ENCODE measurements at regions not wholly inside any gene's neighbourhood (a gene's known extent, or its start where the extent isn't known, plus 50 kb on each side); places are given as distances from the start of the nearest gene placed in this dataset.

DNA sequence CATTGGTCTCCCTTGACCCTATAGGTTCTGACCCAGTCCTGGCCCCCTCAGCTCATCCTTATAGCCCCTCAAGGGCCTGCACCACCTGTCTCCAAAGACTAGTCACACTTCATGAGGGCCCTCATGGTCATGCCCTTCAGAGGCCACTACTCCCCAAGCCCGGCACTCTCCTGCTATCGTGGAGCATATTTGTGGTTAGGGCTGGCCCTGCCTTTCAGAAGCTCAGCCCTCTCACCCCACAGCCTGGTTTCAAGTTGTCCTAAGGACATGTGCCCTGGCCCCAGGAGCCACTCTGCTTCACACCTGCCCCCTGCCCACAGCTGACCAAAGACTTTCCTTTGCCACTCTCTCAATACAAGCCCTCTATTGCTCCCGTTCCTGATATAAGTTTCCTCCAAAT, 60.3 kb upstream of the LBX1 start:
- peaks cover 71% of the 10 kb centered on the region for H3K27me3 Mint-ChIP-seq
- CTCF ChIA-PET, result interaction anchor here (0.6 to 8.0 kb wide), 12 partner anchors 9 to 280 kb away, joined by 3 to 69 read pairs (median 4); no protein-coding TSS in a partner anchor
- intact Hi-C loops (cut with DNase I, micrococcal nuclease), result no loop called here

DNA sequence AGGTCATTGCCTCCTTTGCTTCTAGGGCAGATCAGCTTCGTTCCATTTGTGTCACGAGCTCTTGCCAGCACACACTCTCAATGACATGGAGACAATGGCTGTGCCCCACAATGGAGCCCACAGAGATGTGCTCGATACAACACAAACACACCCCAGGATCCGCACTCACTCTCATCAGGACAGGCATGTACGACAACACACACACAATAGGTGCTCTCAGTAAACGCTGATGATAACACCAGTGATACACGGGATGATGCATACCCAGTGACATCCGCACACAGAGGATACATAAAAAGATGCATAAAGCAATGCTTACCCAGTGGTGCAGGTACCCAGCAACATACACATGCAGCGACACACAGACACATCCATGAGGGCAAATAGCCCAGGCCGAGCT, 61.2 kb upstream of the LBX1 start:
- H3K4me3 Mint-ChIP-seq, result no peak overlapping the region
- H3K27ac Mint-ChIP-seq, result no peak overlapping the region
- peaks cover 3% of the 10 kb centered on the region for H3K4me1 Mint-ChIP-seq
- no peak for DNase-seq
- no peaks in the 10 kb centered on the region for H3K36me3 Mint-ChIP-seq (ENCODE audit: low read depth)
- CTCF ChIA-PET, result interaction anchor here (0.6 to 8.0 kb wide), 13 partner anchors 8 to 199 kb away, joined by 3 to 69 read pairs (median 4); no protein-coding TSS in a partner anchor
- peaks cover 68% of the 10 kb centered on the region for H3K27me3 Mint-ChIP-seq
- ATAC-seq, result no peak
- intact Hi-C loops (cut with DNase I, micrococcal nuclease), result loop anchor here in 1 of 2 experiments (5.0 kb wide), 1 partner anchor 128 kb away; no protein-coding TSS in a partner anchor
- no peaks in the 10 kb centered on the region for H3K9me3 Mint-ChIP-seq (ENCODE audit: low read depth)
- POLR2A ChIA-PET, result no interaction called here

More for the DNA sequence above, 60.3 kb upstream of the LBX1 start:
- H3K36me3 Mint-ChIP-seq (ENCODE audit: low read depth), result no peaks in the 10 kb centered on the region
- POLR2A ChIA-PET, result no interaction called here
- H3K9me3 Mint-ChIP-seq (ENCODE audit: low read depth), result no peaks in the 10 kb centered on the region
- no peak overlapping the region for H3K27ac Mint-ChIP-seq
- peaks cover 3% of the 10 kb centered on the region for H3K4me1 Mint-ChIP-seq
- DNase-seq, result no peak
- ATAC-seq, result no peak
- H3K4me3 Mint-ChIP-seq, result no peak overlapping the region

DNA sequence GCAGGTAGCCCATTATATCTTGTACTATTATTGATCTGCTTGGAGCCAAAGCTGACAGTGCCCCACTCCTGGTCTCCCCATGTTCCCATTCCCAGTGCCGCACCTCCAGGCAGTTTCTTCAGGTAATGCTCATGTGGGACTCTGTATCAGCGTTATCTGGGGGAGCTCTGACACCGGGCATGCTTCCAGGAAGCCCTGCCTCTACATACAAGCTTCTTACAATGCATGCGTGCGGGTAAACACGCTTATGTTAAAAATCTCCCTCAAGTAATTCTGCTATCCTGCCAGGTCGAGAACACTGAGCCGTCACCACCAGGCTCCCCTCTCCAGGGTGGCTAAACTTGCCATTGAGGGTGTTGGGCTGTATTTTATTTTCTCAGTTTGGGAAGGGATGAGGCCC, 61.6 kb upstream of the LBX1 start:
- ChIA-PET CTCF (interaction anchor here (0.6 to 8.0 kb wide), 12 partner anchors 11 to 199 kb away, joined by 3 to 69 read pairs (median 4); no protein-coding TSS in a partner anchor), POLR2A (no interaction called here)
- Mint-ChIP-seq H3K9me3 (ENCODE audit: low read depth) (no peaks in the 10 kb centered on the region), H3K36me3 (ENCODE audit: low read depth) (no peaks in the 10 kb centered on the region), H3K27ac (no peak overlapping the region), H3K27me3 (peaks cover 68% of the 10 kb centered on the region), H3K4me3 (no peak overlapping the region), H3K4me1 (peaks cover 3% of the 10 kb centered on the region)
- intact Hi-C loops (cut with DNase I, micrococcal nuclease), result loop anchor here (1.0 to 5.0 kb wide), 3 partner anchors 76 to 129 kb away; no protein-coding TSS in a partner anchor
- no peak for DNase-seq
- no peak for ATAC-seq

DNA sequence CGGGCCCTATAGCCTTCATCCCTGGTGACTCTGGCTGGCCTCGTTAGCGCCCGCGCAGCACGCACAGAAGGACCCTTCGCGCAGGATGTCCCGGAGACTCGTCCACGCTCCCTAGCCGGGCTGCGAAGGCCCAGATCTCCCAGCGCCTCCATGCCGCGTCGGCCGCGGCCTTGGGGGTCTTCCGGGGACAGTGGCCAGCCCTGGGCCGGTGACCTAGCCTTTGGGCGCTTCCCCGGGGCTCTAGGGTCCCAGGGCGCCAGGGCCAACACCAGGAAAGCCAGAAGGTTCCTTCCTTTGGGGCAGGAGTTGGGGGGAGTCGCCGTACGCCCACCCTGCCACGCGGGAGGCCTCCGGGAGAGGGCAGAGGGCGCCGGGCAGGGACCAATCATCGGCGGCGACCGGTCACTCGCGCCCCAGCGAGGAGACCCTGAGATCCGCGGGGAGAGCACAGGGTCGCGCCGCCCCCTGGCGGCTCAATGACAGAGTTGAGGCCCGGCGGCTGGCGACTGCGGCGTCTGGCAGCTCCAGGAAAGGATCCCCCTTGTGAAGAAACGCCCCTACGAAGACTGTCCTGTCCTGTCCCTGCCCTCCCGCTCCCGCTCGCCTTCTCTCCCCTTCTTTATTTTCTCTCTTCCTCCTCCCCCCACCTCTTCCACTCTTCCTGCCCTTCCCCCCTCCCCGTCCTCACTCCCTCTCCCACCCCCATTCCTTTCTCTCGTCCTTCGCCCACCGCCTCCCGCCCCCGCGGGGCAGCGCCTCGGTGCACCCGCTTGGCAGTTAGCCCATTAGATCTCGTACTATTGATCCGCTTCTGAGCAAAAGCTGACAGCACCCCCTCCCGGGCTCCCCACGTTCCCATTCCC, 62.3 kb upstream of the LBX1 start:
- Mint-ChIP-seq H3K36me3 (ENCODE audit: low read depth) (no peaks in the 10 kb centered on the region), H3K9me3 (ENCODE audit: low read depth) (no peaks in the 10 kb centered on the region), H3K27me3 (peaks cover 66% of the 10 kb centered on the region), H3K4me1 (peaks cover 3% of the 10 kb centered on the region), H3K4me3 (peak overlapping the region; percentile 59), H3K27ac (no peak overlapping the region)
- CTCF ChIA-PET, result interaction anchor here (0.6 to 8.0 kb wide), 19 partner anchors 10 to 469 kb away, joined by 3 to 69 read pairs (median 4); no protein-coding TSS in a partner anchor
- DNase-seq, result peak; percentile 73
- POLR2A ChIA-PET, result no interaction called here
- intact Hi-C loops (cut with DNase I, micrococcal nuclease), result loop anchor here (1.0 to 5.0 kb wide), 3 partner anchors 76 to 129 kb away; no protein-coding TSS in a partner anchor
- ATAC-seq, result peak; percentile 69

DNA sequence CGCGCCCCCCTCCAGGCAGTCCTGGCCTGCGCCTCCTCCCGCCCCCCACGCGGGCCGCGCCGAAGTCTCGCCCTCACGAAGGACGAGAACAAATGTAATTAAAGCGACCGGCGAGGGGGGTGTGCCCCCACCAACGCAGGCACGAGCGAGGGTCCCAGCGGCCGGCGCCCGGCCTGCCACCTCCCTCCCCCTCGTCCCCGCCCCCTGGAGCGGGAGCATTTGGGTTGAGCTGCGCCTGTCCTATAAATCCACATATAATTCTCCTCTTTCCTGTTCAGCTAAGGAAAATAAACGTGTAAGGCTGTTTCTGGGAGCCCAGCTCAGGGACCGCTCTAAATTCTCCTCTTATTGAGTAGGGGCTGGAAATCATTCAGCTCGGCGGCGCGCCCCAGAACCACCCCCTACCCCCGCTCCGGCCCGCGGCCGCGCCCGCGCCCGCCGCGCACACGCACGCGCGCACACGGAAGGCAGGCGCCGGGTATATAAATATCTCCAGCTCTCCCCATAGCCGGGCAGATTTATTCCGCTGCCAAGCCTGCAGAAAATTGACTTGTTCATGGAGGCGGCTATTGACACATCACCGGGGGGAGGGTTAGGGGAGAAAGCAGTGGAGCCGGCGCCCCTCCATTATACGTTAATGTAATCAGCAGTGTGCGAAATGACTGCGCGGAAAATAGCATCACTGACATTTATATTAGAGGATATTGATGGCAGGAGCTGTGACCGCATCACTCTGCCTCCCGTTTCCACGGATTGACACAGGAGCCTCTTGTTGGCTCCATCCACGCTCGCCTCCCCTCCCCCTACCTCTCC, 61.6 kb upstream of the BTRC start:
- DNase-seq (peak; percentile 39), ATAC-seq (peak; percentile 43)
- Mint-ChIP-seq H3K27me3 (peaks cover 60% of the 10 kb centered on the region), H3K27ac (no peak overlapping the region), H3K36me3 (ENCODE audit: low read depth) (no peaks in the 10 kb centered on the region), H3K9me3 (ENCODE audit: low read depth) (no peaks in the 10 kb centered on the region), H3K4me3 (peak overlapping the region; percentile 56), H3K4me1 (peaks cover 3% of the 10 kb centered on the region)
- intact Hi-C loops (cut with DNase I, micrococcal nuclease), result loop anchor here in 1 of 2 experiments (5.0 kb wide), 1 partner anchor 130 kb away; no protein-coding TSS in a partner anchor
- ChIA-PET POLR2A (no interaction called here), CTCF (interaction anchor here (0.6 to 8.0 kb wide), 17 partner anchors 10 to 468 kb away, joined by 3 to 69 read pairs (median 5); no protein-coding TSS in a partner anchor)

DNA sequence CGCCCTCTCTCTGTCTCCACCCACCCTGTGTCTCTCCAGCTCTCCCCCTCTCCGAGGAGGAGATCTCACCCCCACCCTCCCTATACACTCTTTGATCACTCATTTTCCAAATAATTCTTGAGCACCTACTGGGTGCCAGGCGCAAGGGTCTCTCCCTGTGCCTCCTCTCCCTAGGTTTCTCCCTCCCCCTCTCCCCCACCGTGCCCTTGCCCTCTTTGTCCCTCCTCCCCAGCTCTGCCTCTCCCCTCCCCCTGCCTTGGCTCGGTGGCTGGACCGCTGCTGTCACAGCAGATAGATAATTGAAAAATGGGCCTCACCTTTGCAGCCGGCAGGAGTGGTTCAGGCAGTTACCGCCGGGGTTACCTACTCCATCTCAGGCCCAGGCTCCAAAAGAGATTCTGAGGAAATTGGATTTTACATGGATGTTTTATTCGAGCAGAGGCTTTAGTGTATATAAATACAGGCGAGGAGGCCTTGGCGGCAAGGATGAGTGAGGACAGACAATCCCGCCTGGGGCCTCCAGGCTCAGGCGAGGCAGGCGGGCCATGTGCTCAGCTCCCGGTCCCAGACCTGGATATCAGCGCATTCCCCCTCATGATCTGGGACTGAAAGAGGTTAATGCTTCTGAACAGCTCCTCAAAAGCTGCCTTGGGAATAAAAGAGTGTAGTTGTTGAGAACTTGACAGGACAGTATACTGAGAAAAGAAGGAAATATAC, 60.8 kb upstream of the BTRC start:
- no peak overlapping the region for H3K4me3 Mint-ChIP-seq
- no peaks in the 10 kb centered on the region for H3K9me3 Mint-ChIP-seq (ENCODE audit: low read depth)
- CTCF ChIA-PET, result interaction anchor here (0.7 to 8.0 kb wide), 9 partner anchors 11 to 277 kb away, joined by 3 to 69 read pairs (median 5); no protein-coding TSS in a partner anchor
- DNase-seq, result no peak
- intact Hi-C loops (cut with DNase I, micrococcal nuclease), result loop anchor here in 1 of 2 experiments (5.0 kb wide), 1 partner anchor 131 kb away; no protein-coding TSS in a partner anchor
- H3K36me3 Mint-ChIP-seq (ENCODE audit: low read depth), result no peaks in the 10 kb centered on the region
- ATAC-seq, result no peak
- H3K27me3 Mint-ChIP-seq, result peaks cover 61% of the 10 kb centered on the region
- no peak overlapping the region for H3K27ac Mint-ChIP-seq
- H3K4me1 Mint-ChIP-seq, result peaks cover 5% of the 10 kb centered on the region
- POLR2A ChIA-PET, result no interaction called here

DNA sequence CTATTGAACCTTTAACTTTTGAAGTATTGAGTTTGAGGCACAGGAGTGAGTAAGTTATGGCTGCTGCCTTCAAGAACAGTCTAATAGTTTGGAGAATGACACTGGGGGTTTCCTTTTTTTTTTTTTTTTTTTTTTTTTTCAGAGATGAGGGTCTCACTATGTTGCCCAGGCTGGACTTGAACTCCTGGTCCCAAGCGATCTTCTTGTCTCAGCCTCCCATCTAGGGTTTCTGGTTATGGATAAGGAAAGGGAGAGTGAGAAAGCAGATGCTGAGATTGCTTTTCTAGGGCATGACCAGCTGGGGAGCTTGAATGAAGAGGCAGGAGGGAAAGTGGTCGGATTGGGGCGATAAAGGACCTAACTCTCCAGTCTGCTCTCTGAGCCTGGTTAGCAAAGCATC, 59.9 kb upstream of the BTRC start:
- ATAC-seq (no peak), DNase-seq (no peak)
- Mint-ChIP-seq H3K9me3 (ENCODE audit: low read depth) (no peaks in the 10 kb centered on the region), H3K4me1 (peaks cover 5% of the 10 kb centered on the region), H3K27me3 (peaks cover 61% of the 10 kb centered on the region), H3K27ac (no peak overlapping the region), H3K36me3 (ENCODE audit: low read depth) (no peaks in the 10 kb centered on the region), H3K4me3 (no peak overlapping the region)
- ChIA-PET POLR2A (no interaction called here), CTCF (interaction anchor here (0.6 to 8.0 kb wide), 4 partner anchors 10 to 80 kb away, joined by 3 to 69 read pairs (median 4); no protein-coding TSS in a partner anchor)
- intact Hi-C loops (cut with DNase I, micrococcal nuclease), result loop anchor here in 1 of 2 experiments (5.0 kb wide), 1 partner anchor 132 kb away; no protein-coding TSS in a partner anchor

DNA sequence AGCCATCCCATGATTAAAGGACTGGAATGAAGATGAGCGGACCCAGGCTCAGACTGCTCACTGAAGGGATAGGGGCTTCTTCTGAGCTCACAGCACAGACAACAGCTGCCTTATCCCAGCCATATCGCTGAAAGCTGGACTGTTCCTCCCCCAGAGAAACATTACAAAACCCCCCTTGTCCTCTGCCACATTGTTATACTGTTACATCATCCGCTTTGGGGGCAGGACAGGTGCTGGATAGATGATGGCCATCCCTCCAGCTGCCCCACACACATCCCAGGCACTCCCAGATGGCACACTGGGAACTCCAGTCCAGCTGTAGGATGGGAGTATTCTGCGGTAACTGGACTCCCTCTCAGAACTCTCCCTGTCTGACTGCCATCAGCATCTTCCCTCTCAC, 58.7 kb upstream of the BTRC start:
- no peaks in the 10 kb centered on the region for H3K9me3 Mint-ChIP-seq (ENCODE audit: low read depth)
- ChIA-PET POLR2A (no interaction called here), CTCF (interaction anchor here (0.7 to 1.3 kb wide), 4 partner anchors 21 to 150 kb away, joined by 3 to 5 read pairs (median 3); no protein-coding TSS in a partner anchor)
- H3K4me3 Mint-ChIP-seq, result no peak overlapping the region
- peaks cover 5% of the 10 kb centered on the region for H3K4me1 Mint-ChIP-seq
- H3K27ac Mint-ChIP-seq, result no peak overlapping the region
- peaks cover 58% of the 10 kb centered on the region for H3K27me3 Mint-ChIP-seq
- DNase-seq (no peak), ATAC-seq (no peak)
- intact Hi-C loops (cut with DNase I, micrococcal nuclease), result loop anchor here in 1 of 2 experiments (5.0 kb wide), 1 partner anchor 482 kb away; the partner anchor contains the start of gene FGF8
- H3K36me3 Mint-ChIP-seq (ENCODE audit: low read depth), result no peaks in the 10 kb centered on the region

DNA sequence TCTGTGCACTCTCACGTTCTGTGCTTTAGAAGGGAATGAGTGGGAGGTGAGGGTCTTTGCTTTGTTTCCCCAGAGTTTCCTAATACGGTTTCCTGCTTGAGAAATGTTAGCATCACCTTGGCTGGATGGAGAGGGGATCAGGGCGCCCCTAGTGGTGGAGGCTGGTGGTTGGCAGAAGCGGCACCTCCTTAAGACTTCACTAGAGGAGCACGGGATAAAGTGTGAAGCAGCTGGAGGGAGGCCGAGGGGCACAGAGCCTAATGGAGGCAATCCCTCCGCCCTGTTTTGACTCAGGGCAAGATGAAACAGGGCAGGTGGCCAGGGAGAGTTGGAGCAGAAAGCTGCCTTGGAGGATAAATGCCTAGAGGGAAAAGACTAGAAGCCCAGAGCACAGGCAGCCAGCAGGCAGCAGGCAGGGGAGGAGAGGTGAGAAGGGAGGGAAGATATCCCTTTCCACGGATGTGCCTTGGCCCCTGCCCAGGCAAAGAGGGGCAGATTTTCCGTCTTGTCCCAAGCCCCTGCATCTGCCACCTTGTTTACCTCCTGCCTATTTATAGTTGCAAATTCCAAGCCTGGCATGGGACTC, 56.0 kb upstream of the BTRC start:
- Mint-ChIP-seq H3K27me3 (peaks cover 41% of the 10 kb centered on the region), H3K4me3 (no peak overlapping the region), H3K9me3 (ENCODE audit: low read depth) (no peaks in the 10 kb centered on the region), H3K4me1 (peaks cover 2% of the 10 kb centered on the region), H3K27ac (no peak overlapping the region), H3K36me3 (ENCODE audit: low read depth) (no peaks in the 10 kb centered on the region)
- ChIA-PET CTCF (interaction anchor here (0.6 to 3.2 kb wide), 10 partner anchors 8 to 822 kb away, joined by 3 to 12 read pairs (median 3); no protein-coding TSS in a partner anchor), POLR2A (no interaction called here)
- ATAC-seq (peak; percentile 90), DNase-seq (peak; percentile 89)
- intact Hi-C loops (cut with DNase I, micrococcal nuclease), result loop anchor here in 1 of 2 experiments (5.0 kb wide), 1 partner anchor 479 kb away; the partner anchor contains the start of gene FGF8

DNA sequence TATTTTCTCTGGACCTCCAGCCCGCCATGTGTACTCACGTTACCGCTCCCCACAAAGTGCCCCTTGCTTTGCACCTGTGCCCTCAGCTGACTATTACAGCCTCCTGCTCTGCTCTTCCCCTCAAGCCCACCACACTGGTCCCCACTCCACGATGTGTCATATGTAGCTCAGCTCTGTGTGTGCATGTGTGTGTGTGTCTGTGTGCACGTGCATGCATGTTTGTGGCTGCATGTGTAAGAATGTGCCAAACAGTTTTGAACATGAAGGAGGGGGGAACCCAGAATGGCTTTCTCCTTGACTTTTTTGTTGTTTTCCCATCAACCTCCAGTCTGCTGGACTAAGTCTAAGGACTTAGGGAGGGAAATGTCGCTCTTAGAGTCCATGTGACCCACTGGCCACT, 54.8 kb upstream of the BTRC start:
- POLR2A ChIA-PET, result no interaction called here
- CTCF ChIA-PET, result interaction anchor here (1.1 to 3.2 kb wide), 4 partner anchors 10 to 168 kb away, joined by 4 to 12 read pairs (median 7); no protein-coding TSS in a partner anchor
- Mint-ChIP-seq H3K27ac (no peak overlapping the region), H3K36me3 (ENCODE audit: low read depth) (no peaks in the 10 kb centered on the region), H3K9me3 (ENCODE audit: low read depth) (no peaks in the 10 kb centered on the region), H3K4me1 (peaks cover 2% of the 10 kb centered on the region), H3K4me3 (no peak overlapping the region), H3K27me3 (peaks cover 37% of the 10 kb centered on the region)
- intact Hi-C loops (cut with DNase I, micrococcal nuclease), result loop anchor here in 1 of 2 experiments (5.0 kb wide), 1 partner anchor 478 kb away; the partner anchor contains the start of gene FGF8
- ATAC-seq (no peak), DNase-seq (no peak)

All from activated CD4-positive, alpha-beta T cell treated with anti-CD3 and anti-CD28 coated beads for 36 hours (primary cell).